Left hindlimb (tissue), 1 donor: ENCODE measurements at regions not wholly inside any gene's neighbourhood (a gene's known extent, or its start where the extent isn't known, plus 50 kb on each side); places are given as distances from the start of the nearest gene placed in this dataset.
"Not testable (repeated sequence)": the region's sequence is repeated elsewhere in the genome, so short reads cannot be mapped to it uniquely, and the experiment has no call there.

Experiments used
- DNase-seq: peaks from one replicate; pipeline ENCODE4 v3.0.0-alpha.2; 2018

DNA sequence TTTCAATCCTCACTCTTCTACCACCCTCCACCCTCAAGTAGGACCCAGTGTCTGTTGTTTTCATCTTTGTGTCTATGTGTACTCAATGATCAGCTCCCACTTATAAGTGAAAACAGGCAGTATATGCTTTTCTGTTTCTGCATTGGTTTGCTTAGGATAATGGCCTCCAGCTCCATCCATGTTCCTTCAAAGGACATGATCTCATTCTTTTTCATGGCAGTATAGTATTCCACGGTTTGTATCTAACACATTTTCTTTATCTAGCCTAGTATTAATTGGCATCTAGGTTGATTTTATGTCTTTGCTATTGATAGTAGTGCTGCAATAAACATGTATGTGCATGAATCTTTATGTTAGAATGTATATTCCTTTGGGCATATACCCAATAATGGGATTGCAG lies 259.8 kb upstream of the KIF2A start:
- DNase-seq, result no peak

DNA sequence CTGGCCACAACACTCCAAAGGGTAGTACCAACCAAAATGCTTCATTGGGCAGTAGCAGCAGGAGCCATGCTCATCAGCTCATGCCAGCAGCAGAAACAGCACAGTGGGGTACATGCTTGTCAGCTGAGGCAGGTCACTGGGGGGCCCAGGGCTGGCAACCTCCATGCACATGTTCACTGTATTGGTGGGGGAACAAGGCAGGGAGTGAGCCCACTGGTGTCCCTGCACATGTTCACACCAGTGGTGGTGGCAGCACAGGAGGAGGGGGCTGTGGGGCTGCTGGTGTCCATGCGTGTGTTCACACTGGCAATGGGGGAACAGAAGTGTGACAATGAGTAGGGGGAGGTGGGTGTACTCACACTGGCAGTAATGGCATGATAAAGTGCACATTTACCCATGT lies 254.3 kb upstream of the KIF2A start:
- no peak for DNase-seq

- DNase-seq, result no peak
Measured at GRCh38 chr5:62059960-62060359, 246.0 kb upstream of the KIF2A start.

- DNase-seq, result no peak
Measured at GRCh38 chr5:62065050-62065449, 241.0 kb upstream of the KIF2A start.

DNA sequence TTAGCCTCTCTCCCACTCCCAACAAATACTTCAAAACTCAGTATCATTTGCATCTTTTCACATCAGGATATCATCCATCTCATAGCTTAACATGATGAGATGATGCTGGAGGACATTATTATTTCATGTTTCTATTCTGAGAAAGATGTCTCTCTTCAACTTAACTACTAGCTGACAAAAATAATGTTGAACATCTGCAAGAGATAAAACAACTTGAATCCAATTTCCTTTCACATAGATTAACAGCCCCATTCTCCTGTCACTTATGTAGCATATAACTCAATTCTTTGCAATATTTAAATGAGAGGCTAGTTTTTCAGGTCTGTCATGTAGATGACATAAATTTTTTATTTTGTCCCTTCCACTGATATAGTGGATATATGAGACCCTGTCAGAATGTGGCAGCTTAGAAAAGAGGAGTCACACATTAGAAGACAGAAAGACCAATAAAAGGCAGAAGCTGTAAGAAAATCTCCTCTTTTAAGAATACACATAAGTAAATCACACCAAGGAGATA lies 239.2 kb upstream of the KIF2A start:
- DNase-seq, result no peak

GRCh38 chr5:62068554-62068953 lies 237.5 kb upstream of the KIF2A start:
- DNase-seq, result no peak

- DNase-seq, result no peak
Measured at GRCh38 chr5:62077387-62077786, 228.6 kb upstream of the KIF2A start.

GRCh38 chr5:62077823-62078550 lies 228.0 kb upstream of the KIF2A start:
- DNase-seq, result no peak

GRCh38 chr5:62082370-62082801 lies 223.6 kb upstream of the KIF2A start:
- no peak for DNase-seq

- DNase-seq, result no peak
Measured at GRCh38 chr5:62083247-62083646, 222.8 kb upstream of the KIF2A start.

- no peak for DNase-seq
Measured at GRCh38 chr5:62083661-62084060, 222.3 kb upstream of the KIF2A start.

DNA sequence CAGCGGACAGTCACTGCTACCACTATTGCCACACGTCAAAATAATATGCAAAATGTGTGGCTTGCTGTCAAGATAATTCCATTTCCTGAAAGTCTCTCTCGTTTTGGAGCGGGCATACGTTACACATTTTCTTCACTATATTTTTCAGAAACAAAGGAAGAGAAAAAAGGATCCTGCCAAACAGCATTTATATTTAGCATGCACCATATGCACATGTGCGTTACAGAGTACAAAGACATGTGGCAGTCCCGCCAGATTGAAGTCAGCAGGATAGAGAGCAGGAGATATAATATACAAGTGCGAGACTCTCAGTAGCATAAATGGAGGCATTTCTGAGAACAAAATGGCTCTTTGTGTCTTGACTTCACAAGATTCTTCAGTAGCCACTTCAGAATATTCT lies 221.6 kb upstream of the KIF2A start:
- DNase-seq, result no peak

DNA sequence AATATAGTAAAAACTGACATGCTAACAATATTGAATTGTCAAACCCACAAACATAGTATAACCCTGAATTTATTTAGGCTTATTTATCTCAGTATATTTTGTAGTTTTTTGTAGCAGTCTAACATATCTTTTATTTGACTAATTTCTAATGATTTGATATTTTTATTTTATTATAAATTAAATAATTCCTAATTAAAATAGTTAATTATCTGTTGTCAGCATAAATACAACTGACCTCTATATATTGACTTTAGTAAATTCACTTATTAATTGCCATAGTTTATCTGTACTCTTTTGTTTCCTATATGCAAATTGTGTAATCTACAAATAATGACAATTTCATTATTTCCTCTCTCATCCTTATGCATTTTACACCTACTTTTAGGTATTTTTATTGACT lies 215.1 kb upstream of the KIF2A start:
- no peak for DNase-seq

DNA sequence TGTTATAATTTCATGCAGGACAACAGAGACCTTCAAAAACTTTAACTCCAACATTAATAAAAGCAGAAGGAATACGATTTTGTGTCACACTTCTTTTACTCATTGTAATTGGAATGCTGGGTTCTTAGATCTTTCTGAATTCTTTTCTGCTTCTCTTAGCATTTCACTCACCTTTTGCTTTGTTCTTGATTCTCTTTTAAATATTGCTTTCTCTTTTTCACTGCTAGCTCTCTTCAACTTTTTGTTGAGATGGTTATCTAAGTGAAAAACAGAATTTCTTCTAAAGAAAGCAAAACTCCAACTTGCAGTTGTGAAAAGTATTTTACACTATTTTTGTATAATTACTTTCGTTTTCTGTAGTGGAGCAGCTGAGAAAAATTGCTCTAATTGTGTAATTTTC lies 212.6 kb upstream of the KIF2A start:
- no peak for DNase-seq

DNA sequence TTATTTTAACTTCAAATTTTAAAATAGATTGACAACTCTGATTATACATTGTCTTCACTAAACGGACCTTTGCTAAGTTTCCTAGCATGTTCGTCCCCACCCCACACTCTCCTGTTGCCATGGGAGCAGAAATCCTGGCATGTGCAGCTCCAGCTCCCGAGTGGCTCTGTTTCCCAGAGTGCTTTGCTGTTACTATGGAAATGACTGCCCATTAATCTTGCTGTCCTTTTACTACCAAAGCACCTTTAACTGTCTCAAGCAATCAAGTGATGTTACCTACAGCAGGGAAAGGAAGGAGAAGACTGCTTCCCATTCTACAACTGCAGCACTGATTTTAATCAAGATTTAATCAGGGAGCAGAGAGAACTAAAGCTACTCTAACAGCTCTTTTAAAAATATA lies 212.0 kb upstream of the KIF2A start:
- DNase-seq, result no peak

GRCh38 chr5:62097361-62097760 lies 208.6 kb upstream of the KIF2A start:
- no peak for DNase-seq

DNA sequence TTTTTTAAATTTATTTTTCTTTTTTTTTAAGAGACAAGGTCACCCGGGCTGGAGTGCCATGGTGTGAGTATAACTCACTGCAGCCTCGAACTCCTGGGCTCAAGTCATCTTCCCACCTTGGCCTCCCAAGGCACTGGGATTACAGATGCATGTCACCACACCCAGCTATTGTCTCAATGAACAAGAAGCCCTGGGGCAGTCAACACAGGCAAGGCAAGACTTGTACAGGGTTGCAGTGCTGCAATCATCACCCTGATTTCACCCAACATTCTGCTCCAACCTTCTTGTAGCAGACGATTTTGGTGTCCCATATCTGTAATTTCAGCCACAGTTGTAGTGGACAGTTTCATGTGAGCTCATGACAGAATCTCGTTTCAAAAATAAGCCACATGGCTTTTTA lies 205.8 kb upstream of the KIF2A start:
- DNase-seq, result no peak

DNA sequence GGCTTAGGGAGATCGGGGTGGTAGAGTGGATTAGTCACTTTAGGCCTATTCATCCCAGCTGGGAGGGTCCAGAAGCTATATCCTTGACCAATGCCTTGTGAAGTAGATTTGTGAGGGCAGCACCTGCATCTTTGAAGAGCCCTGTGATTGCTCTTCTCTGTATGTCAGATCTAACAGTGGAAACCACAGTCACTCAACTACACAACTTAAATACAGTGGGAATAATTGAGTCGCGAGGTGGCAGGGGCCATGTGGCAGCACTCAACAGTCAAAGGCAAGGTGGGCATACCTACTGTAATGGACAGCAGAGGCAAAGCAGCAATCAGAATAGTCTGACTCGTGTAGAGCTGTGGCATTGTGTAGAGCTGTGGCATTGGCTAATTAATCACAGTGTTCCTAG lies 202.1 kb upstream of the KIF2A start:
- DNase-seq, result not testable (repeated sequence)

- DNase-seq, result no peak
Measured at GRCh38 chr5:62111428-62111827, 194.6 kb upstream of the KIF2A start.

DNA sequence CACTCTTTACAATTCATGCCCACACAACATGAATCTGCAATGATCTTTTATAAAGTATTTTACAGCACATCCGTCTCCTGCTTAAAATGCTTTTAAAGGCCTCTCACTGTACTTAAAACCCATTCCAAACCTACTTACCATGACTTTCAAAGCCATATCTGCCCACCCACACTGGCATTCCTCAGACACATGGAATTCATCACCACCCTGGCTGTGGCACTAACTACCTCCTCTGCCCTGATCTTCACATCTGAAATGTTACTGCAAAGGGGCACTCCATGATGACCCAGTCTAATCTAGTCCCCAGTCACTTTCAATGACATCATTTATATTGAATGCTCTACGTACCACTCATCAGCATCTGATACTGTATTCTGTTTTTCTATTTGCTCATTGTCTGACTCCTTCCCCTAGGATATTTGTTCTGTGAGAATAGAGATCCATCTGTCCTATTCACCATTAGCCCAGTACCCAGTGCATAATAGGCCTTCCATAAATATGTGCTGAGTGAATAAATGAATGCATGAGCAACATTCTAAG lies 193.2 kb upstream of the KIF2A start:
- no peak for DNase-seq

DNA sequence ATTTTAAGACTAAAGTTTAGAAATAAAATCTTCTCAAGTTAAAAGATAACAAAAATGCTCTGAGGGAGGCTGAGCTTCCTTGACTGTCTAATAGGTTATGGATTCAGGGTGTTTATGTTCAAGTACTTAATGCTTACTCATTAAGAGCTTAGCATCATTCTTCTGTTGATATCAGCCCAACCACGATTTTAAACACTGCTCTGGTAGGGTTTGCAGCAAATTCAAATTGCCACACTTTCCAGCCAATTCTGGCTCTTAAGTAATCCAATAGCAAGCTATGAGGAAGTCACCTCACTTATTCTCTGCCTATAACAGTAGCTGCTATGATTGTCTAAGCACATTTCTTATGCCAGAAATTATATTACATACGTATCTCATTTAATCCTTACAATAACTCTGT lies 191.0 kb upstream of the KIF2A start:
- DNase-seq, result no peak

DNA sequence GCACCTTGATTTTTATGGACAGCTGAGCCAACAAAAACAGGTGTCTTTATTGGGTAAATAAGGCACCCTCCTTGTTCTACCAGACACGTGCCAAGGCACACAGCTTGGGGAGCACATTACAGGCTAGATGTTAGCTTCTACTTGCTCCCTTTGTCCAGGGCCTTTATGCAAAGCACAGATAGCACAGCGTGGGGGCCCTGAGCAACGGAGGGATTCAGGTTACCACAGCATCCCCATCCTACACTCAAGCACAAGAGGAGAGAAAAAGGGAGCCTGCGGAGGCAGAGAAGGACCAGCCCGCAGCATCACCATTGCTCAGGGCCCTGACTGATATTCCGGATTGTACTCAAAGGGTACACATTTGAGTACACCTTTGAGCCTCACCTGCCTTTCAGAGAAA lies 181.7 kb upstream of the KIF2A start:
- DNase-seq, result no peak

DNA sequence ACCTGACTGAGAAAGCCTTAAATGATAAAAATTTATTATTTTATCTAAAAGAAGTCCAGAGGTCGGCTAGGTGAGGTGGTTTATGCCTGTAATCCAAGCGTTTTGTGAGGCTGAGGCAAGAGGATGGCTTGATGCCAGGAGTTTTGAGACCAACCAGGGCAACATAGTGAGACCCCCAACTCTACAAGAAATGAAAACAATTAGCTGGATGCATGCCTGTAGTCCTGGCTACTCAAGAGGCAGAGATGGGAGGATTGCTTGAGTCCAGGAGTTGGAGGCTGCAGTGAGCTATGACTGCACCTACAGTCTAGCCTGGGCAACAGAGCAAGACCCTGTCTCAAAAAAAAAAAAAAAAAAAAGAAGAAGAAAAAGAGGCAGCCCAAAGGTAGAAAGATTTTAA lies 179.9 kb upstream of the KIF2A start:
- no peak for DNase-seq

GRCh38 chr5:62127098-62127736 lies 178.8 kb upstream of the KIF2A start:
- DNase-seq, result no peak
